SH-SY5Y (cell line): ENCODE measurements at regions not wholly inside any gene's neighbourhood (a gene's known extent, or its start where the extent isn't known, plus 50 kb on each side); places are given as distances from the start of the nearest gene placed in this dataset.

ENCODE experiments used
- GATA2 ChIP-seq: IDR thresholded peaks from 2 replicates; pipeline ENCODE4 v1.6.1; 2011; ENCODE audit warnings: mild to moderate bottlenecking, low read depth, low read length
- GATA3 ChIP-seq: IDR thresholded peaks from 2 replicates; pipeline ENCODE4 v1.6.1; 2011; ENCODE audit warnings: low read depth, mild to moderate bottlenecking, low read length, moderate library complexity

- TF ChIP-seq GATA2 (no peak), GATA3 (no peak)
Observed at GRCh38 chr2:144258154-144258553, 261.8 kb downstream of the ZEB2 start.
